ENCODE measurements at regions not wholly inside any gene's neighbourhood (a gene's known extent, or its start where the extent isn't known, plus 50 kb on each side); places are given as distances from the start of the nearest gene placed in this dataset.

- no peak for DNase-seq
Measured at GRCh38 chr21:24995216-24995615, 612.1 kb downstream of the MRPL39 start.

GRCh38 chr21:24994717-24995116, 612.6 kb downstream of the MRPL39 start:
- DNase-seq = no peak

- no peak for DNase-seq
Measured at GRCh38 chr21:24989516-24989915, 617.8 kb downstream of the MRPL39 start.

- DNase-seq = no peak
Measured at GRCh38 chr21:24988941-24989340, 618.3 kb downstream of the MRPL39 start.

- DNase-seq = no peak
Measured at GRCh38 chr21:24976238-24976637, 631.0 kb downstream of the MRPL39 start.

GRCh38 chr21:24969068-24969467, 638.2 kb downstream of the MRPL39 start:
- no peak for DNase-seq

GRCh38 chr21:24955275-24955961, 651.9 kb downstream of the MRPL39 start:
- peak; percentile 28 for DNase-seq

- DNase-seq = no peak
Measured at GRCh38 chr21:24948186-24948585, 659.1 kb downstream of the MRPL39 start.

- DNase-seq = no peak
Measured at GRCh38 chr21:24945910-24946309, 661.4 kb downstream of the MRPL39 start.

GRCh38 chr21:24941316-24942185, 665.7 kb downstream of the MRPL39 start:
- peak; percentile 59 for DNase-seq

GRCh38 chr21:24939291-24939690, 668.0 kb downstream of the MRPL39 start:
- DNase-seq = peak; percentile 96

- peak; percentile 88 for DNase-seq
Measured at GRCh38 chr21:24938573-24938972, 668.7 kb downstream of the MRPL39 start.

- no peak for DNase-seq
Measured at GRCh38 chr21:24935991-24936390, 671.3 kb downstream of the MRPL39 start.

- DNase-seq = no peak
Measured at GRCh38 chr21:24910591-24910990, 696.7 kb downstream of the MRPL39 start.

GRCh38 chr21:24903994-24904635, 703.2 kb downstream of the MRPL39 start:
- no peak for DNase-seq

- DNase-seq = no peak
Measured at GRCh38 chr21:24899138-24899537, 708.1 kb downstream of the MRPL39 start.

- no peak for DNase-seq
Measured at GRCh38 chr21:24897883-24898282, 709.4 kb downstream of the MRPL39 start.

GRCh38 chr21:24896735-24897124, 710.6 kb downstream of the MRPL39 start:
- no peak for DNase-seq

GRCh38 chr21:24895885-24896734, 711.2 kb downstream of the MRPL39 start:
- DNase-seq = peak; percentile 78

GRCh38 chr21:24894324-24894723, 713.0 kb downstream of the MRPL39 start:
- no peak for DNase-seq

- DNase-seq = peak; percentile 73
Measured at GRCh38 chr21:24890021-24890420, 717.3 kb downstream of the MRPL39 start.

- no peak for DNase-seq
Measured at GRCh38 chr21:24881506-24881905, 725.8 kb downstream of the MRPL39 start.

- DNase-seq = no peak
Measured at GRCh38 chr21:24870633-24871032, 736.6 kb downstream of the MRPL39 start.

All from NCI-H69 (cell line).